ENCODE measurements at regions not wholly inside any gene's neighbourhood (a gene's known extent, or its start where the extent isn't known, plus 50 kb on each side); places are given as distances from the start of the nearest gene placed in this dataset.
"Not testable (repeated sequence)": the region's sequence is repeated elsewhere in the genome, so short reads cannot be mapped to it uniquely, and the experiment has no call there.

DNA sequence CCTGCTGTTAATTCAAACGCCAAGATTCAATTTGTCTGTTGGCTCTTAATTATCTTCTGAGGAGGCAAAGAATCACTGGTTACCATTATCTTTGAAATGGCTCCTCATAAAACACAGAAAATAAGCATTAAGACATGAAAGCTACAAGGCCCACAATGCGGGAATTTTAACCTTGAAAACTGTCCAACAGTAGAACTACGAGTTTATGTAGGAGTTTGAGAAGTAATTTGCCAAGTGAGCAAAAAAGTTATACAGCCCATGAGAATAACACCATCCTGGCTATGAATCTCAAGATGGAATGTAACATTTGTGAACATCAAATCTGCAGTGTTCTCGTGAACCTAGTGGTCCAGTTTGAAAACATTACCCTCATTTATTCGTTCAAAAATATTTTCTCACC lies 172.5 kb downstream of the ALDH1A2 start:
- Histone ChIP-seq H4K20me1 (ENCODE audit: low read depth, low read length) (no peaks in the 10 kb centered on the region), H3K4me2 (ENCODE audit: low read depth, low read length, poor library complexity, severe bottlenecking) (no peak overlapping the region), H3K79me2 (ENCODE audit: insufficient read depth, low read length) (no peaks in the 10 kb centered on the region), H3K27ac (ENCODE audit: low read depth, low read length) (no peak overlapping the region), H2AFZ (ENCODE audit: low read depth, low read length, severe bottlenecking) (no peak overlapping the region), H3K9ac (ENCODE audit: low read length) (no peak overlapping the region), H3K4me3 (ENCODE audit: insufficient read depth, low read length, poor library complexity, severe bottlenecking) (no peak overlapping the region), H3K9me2 (replicated peaks; ENCODE audit: insufficient read depth, low read length) (no peaks in the 10 kb centered on the region), H3K36me3 (ENCODE audit: low read length) (no peaks in the 10 kb centered on the region), H3F3A (ENCODE audit: insufficient read depth) (no peaks in the 10 kb centered on the region), H3K9me3 (ENCODE audit: insufficient read depth, low read length) (no peaks in the 10 kb centered on the region), H3K27me3 (ENCODE audit: low read length) (no peaks in the 10 kb centered on the region)
- TF ChIP-seq EZH2phosphoT487 (conservative IDR thresholded peaks at IDR 0.05; ENCODE audit: low read length): no peak
- TF ChIP-seq, protein P1, sequence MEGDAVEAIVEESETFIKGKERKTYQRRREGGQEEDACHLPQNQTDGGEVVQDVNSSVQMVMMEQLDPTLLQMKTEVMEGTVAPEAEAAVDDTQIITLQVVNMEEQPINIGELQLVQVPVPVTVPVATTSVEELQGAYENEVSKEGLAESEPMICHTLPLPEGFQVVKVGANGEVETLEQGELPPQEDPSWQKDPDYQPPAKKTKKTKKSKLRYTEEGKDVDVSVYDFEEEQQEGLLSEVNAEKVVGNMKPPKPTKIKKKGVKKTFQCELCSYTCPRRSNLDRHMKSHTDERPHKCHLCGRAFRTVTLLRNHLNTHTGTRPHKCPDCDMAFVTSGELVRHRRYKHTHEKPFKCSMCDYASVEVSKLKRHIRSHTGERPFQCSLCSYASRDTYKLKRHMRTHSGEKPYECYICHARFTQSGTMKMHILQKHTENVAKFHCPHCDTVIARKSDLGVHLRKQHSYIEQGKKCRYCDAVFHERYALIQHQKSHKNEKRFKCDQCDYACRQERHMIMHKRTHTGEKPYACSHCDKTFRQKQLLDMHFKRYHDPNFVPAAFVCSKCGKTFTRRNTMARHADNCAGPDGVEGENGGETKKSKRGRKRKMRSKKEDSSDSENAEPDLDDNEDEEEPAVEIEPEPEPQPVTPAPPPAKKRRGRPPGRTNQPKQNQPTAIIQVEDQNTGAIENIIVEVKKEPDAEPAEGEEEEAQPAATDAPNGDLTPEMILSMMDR (IDR thresholded peaks at IDR 0.05; ENCODE audit: insufficient read depth, low read length, poor library complexity, severe bottlenecking): no peak

- no peaks in the 10 kb centered on the region for H3K9me2 ChIP-seq (replicated peaks; ENCODE audit: insufficient read depth, low read length)
- H3K36me3 ChIP-seq (ENCODE audit: low read length): no peaks in the 10 kb centered on the region
- H4K20me1 ChIP-seq (ENCODE audit: low read depth, low read length): no peaks in the 10 kb centered on the region
- H3K4me3 ChIP-seq (ENCODE audit: insufficient read depth, low read length, poor library complexity, severe bottlenecking): no peak overlapping the region
- H3F3A ChIP-seq (ENCODE audit: insufficient read depth): no peaks in the 10 kb centered on the region
- TF ChIP-seq, protein P1 (IDR thresholded peaks at IDR 0.05; ENCODE audit: insufficient read depth, low read length, poor library complexity, severe bottlenecking): no peak
- no peak for TF ChIP-seq EZH2phosphoT487 (conservative IDR thresholded peaks at IDR 0.05; ENCODE audit: low read length)
- no peaks in the 10 kb centered on the region for H3K27me3 ChIP-seq (ENCODE audit: low read length)
- H3K9ac ChIP-seq (ENCODE audit: low read length): no peak overlapping the region
- H3K27ac ChIP-seq (ENCODE audit: low read depth, low read length): no peak overlapping the region
- no peak overlapping the region for H2AFZ ChIP-seq (ENCODE audit: low read depth, low read length, severe bottlenecking)
- no peaks in the 10 kb centered on the region for H3K9me3 ChIP-seq (ENCODE audit: insufficient read depth, low read length)
- H3K4me2 ChIP-seq (ENCODE audit: low read depth, low read length, poor library complexity, severe bottlenecking): no peak overlapping the region
- H3K79me2 ChIP-seq (ENCODE audit: insufficient read depth, low read length): no peaks in the 10 kb centered on the region
Measured at GRCh38 chr15:57895291-57895690, 170.2 kb downstream of the ALDH1A2 start.

GRCh38 chr15:57896114-57896513 lies 169.4 kb downstream of the ALDH1A2 start:
- no peaks in the 10 kb centered on the region for H3K79me2 ChIP-seq (ENCODE audit: insufficient read depth, low read length)
- no peak overlapping the region for H3K4me3 ChIP-seq (ENCODE audit: insufficient read depth, low read length, poor library complexity, severe bottlenecking)
- no peaks in the 10 kb centered on the region for H3F3A ChIP-seq (ENCODE audit: insufficient read depth)
- H2AFZ ChIP-seq (ENCODE audit: low read depth, low read length, severe bottlenecking): no peak overlapping the region
- no peak overlapping the region for H3K4me2 ChIP-seq (ENCODE audit: low read depth, low read length, poor library complexity, severe bottlenecking)
- no peaks in the 10 kb centered on the region for H3K9me2 ChIP-seq (replicated peaks; ENCODE audit: insufficient read depth, low read length)
- TF ChIP-seq, protein P1 (IDR thresholded peaks at IDR 0.05; ENCODE audit: insufficient read depth, low read length, poor library complexity, severe bottlenecking): no peak
- TF ChIP-seq EZH2phosphoT487 (conservative IDR thresholded peaks at IDR 0.05; ENCODE audit: low read length): no peak
- no peaks in the 10 kb centered on the region for H3K9me3 ChIP-seq (ENCODE audit: insufficient read depth, low read length)
- no peak overlapping the region for H3K9ac ChIP-seq (ENCODE audit: low read length)
- H3K27me3 ChIP-seq (ENCODE audit: low read length): no peaks in the 10 kb centered on the region
- no peaks in the 10 kb centered on the region for H4K20me1 ChIP-seq (ENCODE audit: low read depth, low read length)
- no peaks in the 10 kb centered on the region for H3K36me3 ChIP-seq (ENCODE audit: low read length)
- H3K27ac ChIP-seq (ENCODE audit: low read depth, low read length): no peak overlapping the region

DNA sequence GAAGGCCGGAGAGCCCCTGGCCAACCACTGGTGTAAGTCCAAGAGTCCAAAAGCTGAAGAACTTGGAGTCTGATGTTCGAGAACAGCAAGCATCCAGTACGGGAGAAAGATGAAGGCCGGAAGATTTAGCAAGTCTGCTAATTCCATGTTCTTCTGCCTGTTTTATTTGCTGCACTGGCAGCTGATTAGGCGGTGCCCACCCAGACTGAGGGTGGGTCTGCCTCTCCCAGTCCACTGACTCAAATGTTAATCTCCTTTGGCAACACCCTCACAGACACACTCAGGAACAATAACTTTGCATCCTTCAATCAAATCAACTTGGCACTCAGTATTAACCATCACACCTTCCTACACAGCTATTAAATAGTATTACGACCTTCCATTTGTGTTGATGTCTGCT lies 168.6 kb downstream of the ALDH1A2 start:
- H3K4me2 ChIP-seq (ENCODE audit: low read depth, low read length, poor library complexity, severe bottlenecking); H3K9ac ChIP-seq (ENCODE audit: low read length); H4K20me1 ChIP-seq (ENCODE audit: low read depth, low read length); H3K27ac ChIP-seq (ENCODE audit: low read depth, low read length); H3K27me3 ChIP-seq (ENCODE audit: low read length); H3K9me2 ChIP-seq (replicated peaks; ENCODE audit: insufficient read depth, low read length); H3K79me2 ChIP-seq (ENCODE audit: insufficient read depth, low read length); H3K4me3 ChIP-seq (ENCODE audit: insufficient read depth, low read length, poor library complexity, severe bottlenecking); H3K9me3 ChIP-seq (ENCODE audit: insufficient read depth, low read length); H3K36me3 ChIP-seq (ENCODE audit: low read length); H3F3A ChIP-seq (ENCODE audit: insufficient read depth); H2AFZ ChIP-seq (ENCODE audit: low read depth, low read length, severe bottlenecking): not testable (repeated sequence)
